IMR-90 (cell line): ENCODE measurements at regions not wholly inside any gene's neighbourhood (a gene's known extent, or its start where the extent isn't known, plus 50 kb on each side); places are given as distances from the start of the nearest gene placed in this dataset.

Experiments used
- ATAC-seq: fragments of 200-7000 bp; cut with Tn5 transposase; 2 replicates; pipeline ENCODE4 v1.9.1; 2020; ENCODE audit warnings: low read depth, mild to moderate bottlenecking, moderate library complexity
- BruUV-seq: library from RNA; stranded (reverse); fragments of 400-500 nt; replicated peaks from 2 replicates; lab custom pipeline; 2021; lab: Mats Ljungman, UMichigan
- CTCF ChIA-PET: fragments of 300-600 bp; formaldehyde crosslinking; extraction: SDS; loops from one replicate; lab custom pipeline; 2021; ENCODE audit warnings: antibody characterized with exemption; lab: Yijun Ruan, JAX
- POLR2A ChIA-PET: fragments of 300-600 bp; sonication (Branson Sonifier 250); formaldehyde crosslinking; loops from one replicate; lab custom pipeline; 2022; ENCODE audit warnings: antibody characterized with exemption; ENCODE audit not compliant: unreplicated experiment; lab: Charles Lee
- DNase-seq: peaks from one replicate; pipeline ENCODE4 v3.0.0; 2013
- H2AFZ ChIP-seq: replicated peaks from 2 replicates; pipeline ENCODE3; 2013; ENCODE audit warnings: low read length, mild to moderate bottlenecking; ENCODE audit not compliant: poor library complexity
- H2AK5ac ChIP-seq: 2 replicates; pipeline ENCODE4 v1.6.1; 2013; ENCODE audit warnings: low read depth, low read length, inconsistent platforms
- H2AK9ac ChIP-seq: replicated peaks from 2 replicates; pipeline ENCODE3; 2013; ENCODE audit warnings: mild to moderate bottlenecking, low read depth, low read length, moderate library complexity; ENCODE audit not compliant: poor library complexity
- H2BK120ac ChIP-seq: 2 replicates; pipeline ENCODE4 v1.6.1; 2013; ENCODE audit warnings: low read depth, low read length, inconsistent platforms
- H2BK15ac ChIP-seq: 3 replicates; pipeline ENCODE4 v1.6.1; 2013; ENCODE audit warnings: low read depth, low read length, inconsistent platforms
- H2BK20ac ChIP-seq: 2 replicates; pipeline ENCODE4 v1.6.1; 2013; ENCODE audit warnings: low read depth, mild to moderate bottlenecking, inconsistent platforms, low read length, moderate library complexity
- H2BK5ac ChIP-seq: 2 replicates; pipeline ENCODE4 v1.6.1; 2013; ENCODE audit warnings: mild to moderate bottlenecking, low read depth, low read length, inconsistent platforms; ENCODE audit not compliant: poor library complexity, severe bottlenecking
- H3K14ac ChIP-seq: replicated peaks from 2 replicates; pipeline ENCODE4 v1.6.1; 2013; ENCODE audit warnings: low read depth, low read length, inconsistent platforms
- H3K18ac ChIP-seq: 2 replicates; pipeline ENCODE4 v1.6.1; 2013; ENCODE audit warnings: low read depth, low read length, control low read depth
- H3K23ac ChIP-seq: 2 replicates; pipeline ENCODE4 v1.6.1; 2013; ENCODE audit warnings: low read depth, low read length, inconsistent platforms
- H3K27ac ChIP-seq: 2 replicates; pipeline ENCODE4 v1.5.1; 2013; ENCODE audit warnings: mild to moderate bottlenecking, control low read depth, low read length; ENCODE audit not compliant: insufficient read depth
- H3K27me3 ChIP-seq: 2 replicates; pipeline ENCODE4 v1.6.1; 2013; ENCODE audit warnings: low read length; ENCODE audit not compliant: control insufficient read depth, insufficient read depth
- H3K36me3 ChIP-seq: 2 replicates; pipeline ENCODE4 v1.6.1; 2013; ENCODE audit warnings: low read length, mixed read lengths; ENCODE audit not compliant: control insufficient read depth, insufficient read depth
- H3K4ac ChIP-seq: 2 replicates; pipeline ENCODE4 v1.6.1; 2013; ENCODE audit warnings: low read depth, low read length, inconsistent platforms
- H3K4me1 ChIP-seq: 2 replicates; pipeline ENCODE4 v1.6.1; 2013; ENCODE audit warnings: low read length, mixed read lengths; ENCODE audit not compliant: control insufficient read depth, insufficient read depth
- H3K4me2 ChIP-seq: 2 replicates; pipeline ENCODE4 v1.6.1; 2013; ENCODE audit warnings: low read depth, mild to moderate bottlenecking, control low read depth, low read length, moderate library complexity
- H3K4me3 ChIP-seq: 2 replicates; pipeline ENCODE4 v1.5.1; 2013; ENCODE audit warnings: low read depth, mild to moderate bottlenecking, control low read depth, low read length, moderate library complexity; ENCODE audit not compliant: insufficient read depth
- H3K56ac ChIP-seq: 2 replicates; pipeline ENCODE4 v1.6.1; 2013; ENCODE audit warnings: low read length, inconsistent platforms; ENCODE audit not compliant: insufficient read depth; ENCODE audit errors: extremely low read depth
- H3K79me1 ChIP-seq, 2 experiments: 2 replicates each; pipeline ENCODE4 v1.6.1; 2013; ENCODE audit warnings: low read length in 2 of 2, inconsistent platforms in 1 of 2, low read depth in 1 of 2
- H3K9ac ChIP-seq: 2 replicates; pipeline ENCODE4 v1.6.1; 2013; ENCODE audit warnings: low read depth, low read length, control low read depth
- H3K9me1 ChIP-seq: 2 replicates; pipeline ENCODE4 v1.6.1; 2013; ENCODE audit warnings: low read length, inconsistent platforms; ENCODE audit not compliant: insufficient read depth
- H3K9me3 ChIP-seq: 2 replicates; pipeline ENCODE4 v1.6.1; 2013; ENCODE audit warnings: low read length; ENCODE audit not compliant: control insufficient read depth, insufficient read depth
- H4K20me1 ChIP-seq: 2 replicates; pipeline ENCODE4 v1.6.1; 2013; ENCODE audit warnings: low read length, inconsistent platforms; ENCODE audit not compliant: insufficient read depth
- H4K5ac ChIP-seq: 2 replicates; pipeline ENCODE4 v1.6.1; 2013; ENCODE audit warnings: mild to moderate bottlenecking, low read depth, low read length, control low read depth
- H4K8ac ChIP-seq, 2 experiments: 2 replicates each; pipeline ENCODE4 v1.6.1; 2013; ENCODE audit warnings: low read depth in 2 of 2, low read length in 2 of 2, control low read depth in 1 of 2, inconsistent platforms in 1 of 2
- H4K91ac ChIP-seq: 2 replicates; pipeline ENCODE4 v1.6.1; 2013; ENCODE audit warnings: low read depth, low read length, inconsistent platforms; ENCODE audit not compliant: insufficient read depth
- BHLHE40 ChIP-seq: fragments of 150-350 bp; IDR thresholded peaks from 2 replicates; pipeline ENCODE4 v1.6.1; 2016; ENCODE audit warnings: mild to moderate bottlenecking, low read depth, low read length
- CEBPB ChIP-seq: IDR thresholded peaks from 2 replicates; pipeline ENCODE4 v1.6.1; 2012; ENCODE audit warnings: low read depth, low read length, improper control_type of control experiment
- CHD1 ChIP-seq: IDR thresholded peaks from 2 replicates; pipeline ENCODE4 v1.6.1; 2012; ENCODE audit warnings: low read depth, low read length, improper control_type of control experiment
- CTCF ChIP-seq: conservative IDR thresholded peaks from 2 replicates; pipeline ENCODE4 v1.5.1; 2012; ENCODE audit warnings: mild to moderate bottlenecking, low read depth, low read length, improper control_type of control experiment
- FOS ChIP-seq: fragments of 150-350 bp; IDR thresholded peaks from 2 replicates; pipeline ENCODE4 v1.6.1; 2016; ENCODE audit warnings: low read depth, low read length
- MAFK ChIP-seq: IDR thresholded peaks from 2 replicates; pipeline ENCODE4 v1.6.1; 2012; ENCODE audit warnings: low read depth, low read length, improper control_type of control experiment
- MAZ ChIP-seq: IDR thresholded peaks from 2 replicates; pipeline ENCODE4 v1.6.1; 2012; ENCODE audit warnings: low read depth, mild to moderate bottlenecking, low read length, improper control_type of control experiment, moderate library complexity, borderline replicate concordance
- MXI1 ChIP-seq: IDR thresholded peaks from 2 replicates; pipeline ENCODE4 v1.6.1; 2012; ENCODE audit warnings: low read depth, mild to moderate bottlenecking, low read length, moderate library complexity, borderline replicate concordance
- NFE2L2 ChIP-seq: fragments of 150-350 bp; IDR thresholded peaks from 2 replicates; pipeline ENCODE4 v1.6.1; 2016; ENCODE audit warnings: low read depth, mild to moderate bottlenecking, low read length
- POLR2A ChIP-seq: IDR thresholded peaks from 2 replicates; pipeline ENCODE4 v1.6.1; 2012; ENCODE audit warnings: mild to moderate bottlenecking, low read depth, low read length
- RAD21 ChIP-seq: IDR thresholded peaks from 2 replicates; pipeline ENCODE4 v1.6.1; 2012; ENCODE audit warnings: low read length, improper control_type of control experiment
- RCOR1 ChIP-seq: IDR thresholded peaks from 2 replicates; pipeline ENCODE4 v1.6.1; 2012; ENCODE audit warnings: mild to moderate bottlenecking, low read length, improper control_type of control experiment; ENCODE audit not compliant: insufficient replicate concordance
- RFX5 ChIP-seq: IDR thresholded peaks from 2 replicates; pipeline ENCODE4 v1.8.0; 2012; ENCODE audit warnings: low read depth, mild to moderate bottlenecking, low read length, moderate library complexity
- SMC3 ChIP-seq: fragments of 150-350 bp; IDR thresholded peaks from 2 replicates; pipeline ENCODE4 v1.6.1; 2016; ENCODE audit warnings: low read depth, mild to moderate bottlenecking, antibody characterized with exemption, low read length, moderate library complexity
- USF2 ChIP-seq: fragments of 150-350 bp; IDR thresholded peaks from 2 replicates; pipeline ENCODE4 v1.6.1; 2017; ENCODE audit warnings: mild to moderate bottlenecking, antibody characterized with exemption, low read length, low read depth
- WGBS, 2 experiments: methylation state at CpG; one replicate each; pipeline versions ENCODE4 v1.1.5 to v1.1.7; 2013; ENCODE audit warnings: missing lambda C conversion rate in 2 of 2; ENCODE audit not compliant: insufficient read length in 1 of 2; ENCODE audit errors: extremely low coverage in 2 of 2; 5-methylcytosine and 5-hydroxymethylcytosine counted together
- dilution Hi-C: fragments of 300-500 bp; cut with HindIII; formaldehyde crosslinking; loops from one replicate; pipeline ENCODE4 v1.14.3; 2018; ENCODE audit warnings: low sequenced_read_pairs; ENCODE audit not compliant: unreplicated experiment
- in situ Hi-C: fragments of 300-500 bp; cut with MboI; formaldehyde crosslinking; loops from 3 replicates; pipeline ENCODE4 v1.14.3; 2019; ENCODE audit warnings: low sequenced_read_pairs, inconsistent platforms, mixed read lengths
- intact Hi-C: fragments of 100-400 bp; cut with micrococcal nuclease; formaldehyde crosslinking; loops from 2 replicates; pipeline ENCODE4 v1.10.0; 2022
- TF ChIP-seq, protein P1 (sequence below): fragments of 150-350 bp; IDR thresholded peaks from 2 replicates; pipeline ENCODE4 v1.6.1; 2016; ENCODE audit warnings: low read depth, mild to moderate bottlenecking, low read length, moderate library complexity, borderline replicate concordance

- Histone ChIP-seq H2BK20ac (no peak overlapping the region), H4K20me1 (no peaks in the 10 kb centered on the region), H3K9me1 (no peaks in the 10 kb centered on the region), H3K4me3 (no peak overlapping the region), H3K4me2 (no peak overlapping the region), H3K79me1 (no peaks in the 10 kb centered on the region), H3K14ac (no peak overlapping the region), H4K5ac (no peak overlapping the region), H3K4me1 (no peaks in the 10 kb centered on the region), H2AFZ (no peak overlapping the region), H4K8ac (no peak overlapping the region), H2AK9ac (no peak overlapping the region), H3K9me3 (peaks cover 3% of the 10 kb centered on the region; the same call in 1 of the 2 replicates), H2BK15ac (no peak overlapping the region), H3K36me3 (no peaks in the 10 kb centered on the region), H3K23ac (no peak overlapping the region), H4K91ac (no peak overlapping the region), H3K56ac (no peak overlapping the region), H3K27me3 (no peaks in the 10 kb centered on the region), H3K9ac (no peak overlapping the region), H2AK5ac (no peak overlapping the region), H3K27ac (no peak overlapping the region), H2BK5ac (no peak overlapping the region), H3K4ac (no peak overlapping the region), H3K18ac (no peak overlapping the region), H2BK120ac (no peak overlapping the region)
- ATAC-seq (no peak), DNase-seq (no peak)
- no TSS peak for BruUV-seq
- no peak for TF ChIP-seq CHD1
- TF ChIP-seq, protein P1, sequence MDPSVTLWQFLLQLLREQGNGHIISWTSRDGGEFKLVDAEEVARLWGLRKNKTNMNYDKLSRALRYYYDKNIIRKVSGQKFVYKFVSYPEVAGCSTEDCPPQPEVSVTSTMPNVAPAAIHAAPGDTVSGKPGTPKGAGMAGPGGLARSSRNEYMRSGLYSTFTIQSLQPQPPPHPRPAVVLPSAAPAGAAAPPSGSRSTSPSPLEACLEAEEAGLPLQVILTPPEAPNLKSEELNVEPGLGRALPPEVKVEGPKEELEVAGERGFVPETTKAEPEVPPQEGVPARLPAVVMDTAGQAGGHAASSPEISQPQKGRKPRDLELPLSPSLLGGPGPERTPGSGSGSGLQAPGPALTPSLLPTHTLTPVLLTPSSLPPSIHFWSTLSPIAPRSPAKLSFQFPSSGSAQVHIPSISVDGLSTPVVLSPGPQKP: no peak
- TF ChIP-seq CEBPB: no peak
- TF ChIP-seq NFE2L2: no peak
- no peak for TF ChIP-seq MAFK
- TF ChIP-seq RAD21: no peak
- no peak for TF ChIP-seq MAZ
- TF ChIP-seq SMC3: no peak
- TF ChIP-seq FOS: no peak
- no peak for TF ChIP-seq MXI1
- TF ChIP-seq RFX5: no peak
- TF ChIP-seq BHLHE40: no peak
- no peak for TF ChIP-seq RCOR1
- no peak for TF ChIP-seq USF2
- TF ChIP-seq POLR2A: no peak
- TF ChIP-seq CTCF: no peak
- POLR2A ChIA-PET: no interaction called here
- CTCF ChIA-PET: no interaction called here
- dilution Hi-C loops (no loop called here), in situ Hi-C loops (no loop called here), intact Hi-C loops (no loop called here)
- WGBS, 2 experiments: no CpG with 5 or more reads among the region's 6 CpGs
Measured at GRCh38 chr11:21892736-21893564, 299.9 kb upstream of the ANO5 start.
